PC-3 (cell line): ENCODE measurements at regions not wholly inside any gene's neighbourhood (a gene's known extent, or its start where the extent isn't known, plus 50 kb on each side); places are given as distances from the start of the nearest gene placed in this dataset.
A peak's percentile ranks its signal among the peaks of the same experiment; 100 is the strongest.

Source experiments
- ATAC-seq: fragments of 200-7000 bp; cut with Tn5 transposase; 2 replicates; pipeline ENCODE4 v1.9.1; 2020; ENCODE audit warnings: mild to moderate bottlenecking, moderate library complexity
- BruUV-seq: library from RNA; stranded (reverse); fragments of 400-500 nt; replicated peaks from 2 replicates; lab custom pipeline; 2021; lab: Mats Ljungman, UMichigan
- CTCF ChIA-PET: fragments of 300-600 bp; sonication (Branson Sonifier 250); formaldehyde crosslinking; loops from one replicate; lab custom pipeline; 2022; ENCODE audit warnings: antibody characterized with exemption; lab: Charles Lee
- POLR2A ChIA-PET: fragments of 300-600 bp; sonication (Branson Sonifier 250); formaldehyde crosslinking; loops from one replicate; lab custom pipeline; 2022; ENCODE audit warnings: antibody characterized with exemption; ENCODE audit not compliant: unreplicated experiment; lab: Charles Lee
- DNase-seq: peaks from one replicate; pipeline ENCODE4 v3.0.0-alpha.2; 2015
- H2AFZ ChIP-seq: fragments of 300-600 bp; sonication (generic); 2 replicates; pipeline ENCODE4 v1.6.0; 2016; ENCODE audit warnings: antibody characterized with exemption, low read length
- H3F3A ChIP-seq: fragments of 300-600 bp; sonication (generic); one replicate; pipeline ENCODE4 v1.6.0; 2017; ENCODE audit warnings: antibody characterized with exemption, low read length, control low read depth, mild to moderate bottlenecking; ENCODE audit not compliant: unreplicated experiment
- H3K27ac ChIP-seq: fragments of 300-600 bp; sonication (generic); 2 replicates; pipeline ENCODE4 v1.5.1; 2016; ENCODE audit warnings: mild to moderate bottlenecking, low read length
- H3K27me3 ChIP-seq: fragments of 300-600 bp; sonication (generic); 2 replicates; pipeline ENCODE4 v1.6.1; 2016; ENCODE audit warnings: low read length, mixed read lengths
- H3K36me3 ChIP-seq: fragments of 300-600 bp; sonication (generic); 2 replicates; pipeline ENCODE4 v1.6.1; 2016; ENCODE audit warnings: low read depth, mixed run types, low read length, mixed read lengths
- H3K4me1 ChIP-seq: fragments of 300-600 bp; sonication (generic); 2 replicates; pipeline ENCODE4 v1.5.1; 2016; ENCODE audit warnings: low read length; ENCODE audit not compliant: insufficient read depth
- H3K4me2 ChIP-seq: fragments of 300-600 bp; sonication (generic); 2 replicates; pipeline ENCODE4 v1.6.0; 2016; ENCODE audit warnings: low read length
- H3K4me3 ChIP-seq: fragments of 300-600 bp; sonication (generic); 2 replicates; pipeline ENCODE4 v1.5.1; 2016; ENCODE audit warnings: mild to moderate bottlenecking, low read length, mixed read lengths
- H3K79me2 ChIP-seq: fragments of 300-600 bp; sonication (generic); 2 replicates; pipeline ENCODE4 v1.6.1; 2017; ENCODE audit warnings: low read length, mixed read lengths
- H3K9ac ChIP-seq: fragments of 300-600 bp; sonication (generic); 2 replicates; pipeline ENCODE4 v1.6.0; 2016; ENCODE audit warnings: mild to moderate bottlenecking, low read length
- H3K9me2 ChIP-seq: fragments of 300-600 bp; sonication (generic); replicated peaks from 2 replicates; pipeline ENCODE4 v1.6.1; 2016; ENCODE audit warnings: mixed run types, low read length, mixed read lengths
- H3K9me3 ChIP-seq: fragments of 300-600 bp; sonication (generic); 2 replicates; pipeline ENCODE4 v1.6.1; 2016; ENCODE audit warnings: low read length, mixed read lengths
- H4K20me1 ChIP-seq: fragments of 300-600 bp; sonication (generic); 2 replicates; pipeline ENCODE4 v1.6.1; 2016; ENCODE audit warnings: low read length, mixed read lengths
- CTCF ChIP-seq: fragments of 300-600 bp; sonication (generic); conservative IDR thresholded peaks from 2 replicates; pipeline ENCODE4 v1.5.1; 2017; ENCODE audit warnings: antibody characterized with exemption, low read depth, mild to moderate bottlenecking, low read length
- EZH2 ChIP-seq: fragments of 300-600 bp; sonication (generic); IDR thresholded peaks from one replicate; pipeline ENCODE4 v1.6.1; 2017; ENCODE audit warnings: antibody characterized with exemption, mild to moderate bottlenecking, low read length; ENCODE audit not compliant: unreplicated experiment
- EZH2phosphoT487 ChIP-seq: fragments of 300-600 bp; sonication (generic); IDR thresholded peaks from 2 replicates; pipeline ENCODE4 v1.6.1; 2018; ENCODE audit warnings: mild to moderate bottlenecking, antibody characterized with exemption, low read length, borderline replicate concordance
- intact Hi-C: fragments of 100-400 bp; cut with micrococcal nuclease; formaldehyde crosslinking; loops from 2 replicates; pipeline ENCODE4 v1.9.0; 2023

- Histone ChIP-seq H3K4me2 (no peak overlapping the region), H3F3A (peaks cover 8% of the 10 kb centered on the region), H4K20me1 (no peaks in the 10 kb centered on the region), H3K9ac (no peak overlapping the region), H3K79me2 (no peaks in the 10 kb centered on the region), H3K27ac (no peak overlapping the region), H3K4me3 (no peak overlapping the region), H3K9me3 (0 out of 2 replicates have a peak, but pooled peaks cover 6% of the 10 kb centered on the region), H3K27me3 (no peaks in the 10 kb centered on the region), H2AFZ (no peak overlapping the region), H3K36me3 (no peaks in the 10 kb centered on the region; the same call in 1 of the 2 replicates), H3K4me1 (peaks cover 30% of the 10 kb centered on the region), H3K9me2 (no peaks in the 10 kb centered on the region)
- DNase-seq, result no peak
- intact Hi-C loops, result loop anchor here (5.0 to 10.0 kb wide), 2 partner anchors 52 to 365 kb away; no protein-coding TSS in a partner anchor
- TF ChIP-seq EZH2phosphoT487, result no peak
- no peak for TF ChIP-seq CTCF
- no peak for TF ChIP-seq EZH2
- CTCF ChIA-PET, result no interaction called here
- no TSS peak for BruUV-seq
- no peak for ATAC-seq
- POLR2A ChIA-PET, result no interaction called here
Measured at GRCh38 chr1:209439828-209440227, 143.7 kb upstream of the CAMK1G start.

GRCh38 chr1:209443361-209443931 lies 140.1 kb upstream of the CAMK1G start:
- ATAC-seq (peak; percentile 75), DNase-seq (peak; percentile 52)
- Histone ChIP-seq H3K9me2 (0 out of 2 replicates have a peak, but pooled peaks cover 3% of the 10 kb centered on the region), H3K4me1 (peaks cover 16% of the 10 kb centered on the region), H2AFZ (peak overlapping the region; percentile 10; the same call in 1 of the 2 replicates), H3K9me3 (0 out of 2 replicates have a peak, but pooled peaks cover 6% of the 10 kb centered on the region), H3K79me2 (no peaks in the 10 kb centered on the region), H3K27ac (peak overlapping the region; percentile 13), H3K4me3 (no peak overlapping the region), H3K4me2 (peak overlapping the region; percentile 38), H3F3A (peaks cover 3% of the 10 kb centered on the region), H3K27me3 (no peaks in the 10 kb centered on the region), H4K20me1 (no peaks in the 10 kb centered on the region), H3K36me3 (no peaks in the 10 kb centered on the region; the same call in 1 of the 2 replicates), H3K9ac (no peak overlapping the region)
- ChIA-PET POLR2A (interaction anchor here (0.6 kb wide), 1 partner anchor 358 kb away, joined by 3 read pairs; no protein-coding TSS in a partner anchor), CTCF (interaction anchor here (0.5 kb wide), 1 partner anchor 44 kb away, joined by 3 read pairs; no protein-coding TSS in a partner anchor)
- BruUV-seq, result no TSS peak
- intact Hi-C loops, result no loop called here
- TF ChIP-seq EZH2phosphoT487, result no peak
- TF ChIP-seq EZH2, result no peak
- no peak for TF ChIP-seq CTCF
